ENCODE measurements at regions not wholly inside any gene's neighbourhood (a gene's known extent, or its start where the extent isn't known, plus 50 kb on each side); places are given as distances from the start of the nearest gene placed in this dataset.

GRCh38 chr5:57698802-57699201 is 216.2 kb upstream of the ACTBL2 start:
- TF ChIP-seq POLR2A (IDR thresholded peaks at IDR 0.05; ENCODE audit: low read depth, low read length) (no peak), POLR2AphosphoS5 (IDR thresholded peaks at IDR 0.05; ENCODE audit: low read depth, low read length) (no peak)
